Astrocyte of the cerebellum (primary cell): ENCODE measurements at regions not wholly inside any gene's neighbourhood (a gene's known extent, or its start where the extent isn't known, plus 50 kb on each side); places are given as distances from the start of the nearest gene placed in this dataset.
A peak's percentile ranks its signal among the peaks of the same experiment; 100 is the strongest.

Experiments
- DNase-seq: peaks from one replicate; pipeline ENCODE4 v3.0.0-alpha.2; 2011; ENCODE audit warnings: low read depth
- H3K4me3 ChIP-seq: 2 replicates; pipeline ENCODE4 v1.5.1; 2011; ENCODE audit warnings: mild to moderate bottlenecking, low read depth, low read length, moderate library complexity
- in situ Hi-C: cut with HindIII; loops from 2 replicates; pipeline ENCODE4 v1.10.0; 2017; ENCODE audit warnings: low sequenced_read_pairs
- TF ChIP-seq, protein P1 (sequence below): IDR thresholded peaks from 2 replicates; pipeline ENCODE4 v1.5.1; 2012; ENCODE audit warnings: low read length, low read depth, moderate library complexity, mild to moderate bottlenecking; ENCODE audit errors: missing control alignments

- in situ Hi-C loops: no loop called here
- TF ChIP-seq, protein P1, sequence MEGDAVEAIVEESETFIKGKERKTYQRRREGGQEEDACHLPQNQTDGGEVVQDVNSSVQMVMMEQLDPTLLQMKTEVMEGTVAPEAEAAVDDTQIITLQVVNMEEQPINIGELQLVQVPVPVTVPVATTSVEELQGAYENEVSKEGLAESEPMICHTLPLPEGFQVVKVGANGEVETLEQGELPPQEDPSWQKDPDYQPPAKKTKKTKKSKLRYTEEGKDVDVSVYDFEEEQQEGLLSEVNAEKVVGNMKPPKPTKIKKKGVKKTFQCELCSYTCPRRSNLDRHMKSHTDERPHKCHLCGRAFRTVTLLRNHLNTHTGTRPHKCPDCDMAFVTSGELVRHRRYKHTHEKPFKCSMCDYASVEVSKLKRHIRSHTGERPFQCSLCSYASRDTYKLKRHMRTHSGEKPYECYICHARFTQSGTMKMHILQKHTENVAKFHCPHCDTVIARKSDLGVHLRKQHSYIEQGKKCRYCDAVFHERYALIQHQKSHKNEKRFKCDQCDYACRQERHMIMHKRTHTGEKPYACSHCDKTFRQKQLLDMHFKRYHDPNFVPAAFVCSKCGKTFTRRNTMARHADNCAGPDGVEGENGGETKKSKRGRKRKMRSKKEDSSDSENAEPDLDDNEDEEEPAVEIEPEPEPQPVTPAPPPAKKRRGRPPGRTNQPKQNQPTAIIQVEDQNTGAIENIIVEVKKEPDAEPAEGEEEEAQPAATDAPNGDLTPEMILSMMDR: no peak
- no peak overlapping the region for H3K4me3 ChIP-seq
- DNase-seq: peak; percentile 26
Measured at GRCh38 chr10:83607959-83608745, 531.2 kb upstream of the GHITM start.

GRCh38 chr10:83612050-83612449, 527.3 kb upstream of the GHITM start:
- no peak overlapping the region for H3K4me3 ChIP-seq
- TF ChIP-seq, protein P1: no peak
- peak; percentile 83 for DNase-seq
- in situ Hi-C loops: no loop called here

- no peak overlapping the region for H3K4me3 ChIP-seq
- TF ChIP-seq, protein P1: no peak
- no peak for DNase-seq
- in situ Hi-C loops: no loop called here
Measured at GRCh38 chr10:83612746-83613145, 526.6 kb upstream of the GHITM start.

- DNase-seq: no peak
- H3K4me3 ChIP-seq: no peak overlapping the region
- TF ChIP-seq, protein P1: no peak
- in situ Hi-C loops: no loop called here
Measured at GRCh38 chr10:83617172-83617571, 522.1 kb upstream of the GHITM start.

- in situ Hi-C loops: no loop called here
- no peak for DNase-seq
- TF ChIP-seq, protein P1: no peak
- no peak overlapping the region for H3K4me3 ChIP-seq
Measured at GRCh38 chr10:83617692-83618545, 521.4 kb upstream of the GHITM start.

DNA sequence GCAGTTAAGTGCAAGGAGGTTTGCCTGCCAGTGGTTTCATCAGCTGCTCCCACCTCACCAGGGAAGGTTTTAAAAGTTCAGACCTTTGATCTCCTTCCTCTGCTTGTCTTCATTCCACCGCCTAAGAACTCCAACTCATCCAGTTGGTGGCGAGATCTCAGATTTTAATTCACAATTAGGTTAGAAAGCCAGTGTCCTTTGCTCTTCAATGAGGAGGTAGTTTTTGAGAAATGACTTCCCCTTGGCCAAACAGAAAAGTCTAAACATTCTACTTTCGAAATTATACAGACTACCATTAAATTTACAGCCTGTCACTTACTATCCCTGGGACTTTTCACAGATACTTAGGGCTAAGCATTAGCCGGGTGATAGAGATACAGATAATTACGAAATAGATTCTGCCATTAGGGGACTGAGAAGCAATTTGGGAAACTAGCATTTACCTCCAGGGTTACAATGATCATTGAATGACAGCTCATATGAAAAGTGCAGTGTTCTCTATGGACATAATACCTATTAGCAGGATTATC, 513.4 kb upstream of the GHITM start:
- H3K4me3 ChIP-seq: no peak overlapping the region
- in situ Hi-C loops: no loop called here
- TF ChIP-seq, protein P1: no peak
- no peak for DNase-seq
